Liver (tissue), 3 donors: ENCODE measurements at regions not wholly inside any gene's neighbourhood (a gene's known extent, or its start where the extent isn't known, plus 50 kb on each side); places are given as distances from the start of the nearest gene placed in this dataset.

Experiments used
- CTCF ChIP-seq: fragments of 150-350 bp; IDR thresholded peaks from 2 replicates; pipeline ENCODE4 v1.5.1; 2017; ENCODE audit warnings: improper control_type of control experiment, low read depth, low read length; ENCODE audit not compliant: missing input control
- EGR1 ChIP-seq, 2 donors: IDR thresholded peaks; 2 replicates each; pipeline ENCODE4 v1.6.1; 2016 to 2018; ENCODE audit warnings: antibody characterized with exemption in 2 of 2, low read depth in 2 of 2
- GABPA ChIP-seq, 2 donors: IDR thresholded peaks in 1 of 2; conservative IDR thresholded peaks in 1 of 2; 2 replicates each; pipeline ENCODE4 v1.6.1; 2016; ENCODE audit warnings: antibody characterized with exemption in 2 of 2, mild to moderate bottlenecking in 1 of 2, moderate library complexity in 1 of 2
- JUND ChIP-seq, 2 donors: IDR thresholded peaks; 2 replicates each; pipeline ENCODE4 v1.6.1; 2016; ENCODE audit warnings: antibody characterized with exemption in 2 of 2
- MAX ChIP-seq: IDR thresholded peaks from 2 replicates; pipeline ENCODE4 v1.6.1; 2016; ENCODE audit warnings: antibody characterized with exemption
- RAD21 ChIP-seq, 2 donors: IDR thresholded peaks; 2 replicates each; pipeline ENCODE4 v1.6.1; 2016; ENCODE audit warnings: antibody characterized with exemption in 2 of 2, mild to moderate bottlenecking in 2 of 2
- SP1 ChIP-seq: IDR thresholded peaks from 2 replicates; pipeline ENCODE4 v1.6.1; 2018; ENCODE audit warnings: antibody characterized with exemption, mild to moderate bottlenecking
- TAF1 ChIP-seq: conservative IDR thresholded peaks from 2 replicates; pipeline ENCODE4 v1.6.1; 2016; ENCODE audit warnings: antibody characterized with exemption, mild to moderate bottlenecking
- YY1 ChIP-seq: IDR thresholded peaks from 2 replicates; pipeline ENCODE4 v1.6.1; 2016; ENCODE audit warnings: antibody characterized with exemption, mild to moderate bottlenecking
- TF ChIP-seq, protein P1 (sequence below): IDR thresholded peaks from 2 replicates; pipeline ENCODE4 v1.6.1; 2016; ENCODE audit warnings: antibody characterized with exemption
- TF ChIP-seq, protein P2 (sequence below): IDR thresholded peaks from 2 replicates; pipeline ENCODE4 v1.6.1; 2016; ENCODE audit warnings: antibody characterized with exemption
- donor health status: healthy.
- donor health status: healthy.

- TF ChIP-seq CTCF, result no peak
- TF ChIP-seq MAX, result no peak
- TF ChIP-seq TAF1, result no peak
- TF ChIP-seq, protein P1, sequence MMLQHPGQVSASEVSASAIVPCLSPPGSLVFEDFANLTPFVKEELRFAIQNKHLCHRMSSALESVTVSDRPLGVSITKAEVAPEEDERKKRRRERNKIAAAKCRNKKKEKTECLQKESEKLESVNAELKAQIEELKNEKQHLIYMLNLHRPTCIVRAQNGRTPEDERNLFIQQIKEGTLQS, result no peak
- no peak for TF ChIP-seq JUND (IDR thresholded peaks at IDR 0.05)
- no peak for TF ChIP-seq SP1
- no peak for TF ChIP-seq RAD21 (IDR thresholded peaks at IDR 0.05)
- TF ChIP-seq YY1, result no peak
- no peak for TF ChIP-seq EGR1 (IDR thresholded peaks at IDR 0.05; ENCODE audit: low read depth in 2 of 2)
- no peak for TF ChIP-seq GABPA (IDR thresholded peaks at IDR 0.05 in 1 of 2, conservative IDR thresholded peaks at IDR 0.05 in 1 of 2)
- TF ChIP-seq, protein P2, sequence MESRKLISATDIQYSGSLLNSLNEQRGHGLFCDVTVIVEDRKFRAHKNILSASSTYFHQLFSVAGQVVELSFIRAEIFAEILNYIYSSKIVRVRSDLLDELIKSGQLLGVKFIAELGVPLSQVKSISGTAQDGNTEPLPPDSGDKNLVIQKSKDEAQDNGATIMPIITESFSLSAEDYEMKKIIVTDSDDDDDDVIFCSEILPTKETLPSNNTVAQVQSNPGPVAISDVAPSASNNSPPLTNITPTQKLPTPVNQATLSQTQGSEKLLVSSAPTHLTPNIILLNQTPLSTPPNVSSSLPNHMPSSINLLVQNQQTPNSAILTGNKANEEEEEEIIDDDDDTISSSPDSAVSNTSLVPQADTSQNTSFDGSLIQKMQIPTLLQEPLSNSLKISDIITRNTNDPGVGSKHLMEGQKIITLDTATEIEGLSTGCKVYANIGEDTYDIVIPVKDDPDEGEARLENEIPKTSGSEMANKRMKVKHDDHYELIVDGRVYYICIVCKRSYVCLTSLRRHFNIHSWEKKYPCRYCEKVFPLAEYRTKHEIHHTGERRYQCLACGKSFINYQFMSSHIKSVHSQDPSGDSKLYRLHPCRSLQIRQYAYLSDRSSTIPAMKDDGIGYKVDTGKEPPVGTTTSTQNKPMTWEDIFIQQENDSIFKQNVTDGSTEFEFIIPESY, result no peak
These were observed 71.5 kb downstream of the SIK1 start for GRCh38 chr21:43355266-43355924.
